ENCODE measurements at regions not wholly inside any gene's neighbourhood (a gene's known extent, or its start where the extent isn't known, plus 50 kb on each side); places are given as distances from the start of the nearest gene placed in this dataset.

- DNase-seq (ENCODE audit: low read depth) = no peak
- no peak for TF ChIP-seq CTCF (IDR thresholded peaks at IDR 0.05; ENCODE audit: insufficient read depth, low read length, poor library complexity, severe bottlenecking)
- Histone ChIP-seq H3K4me3 (ENCODE audit: low read depth, low read length) (no peak overlapping the region), H3K27me3 (ENCODE audit: control insufficient read depth, insufficient read depth, low read length) (no peaks in the 10 kb centered on the region), H3K36me3 (ENCODE audit: control insufficient read depth, insufficient read depth, low read length) (no peaks in the 10 kb centered on the region)
Observed at GRCh38 chr10:90396721-90397120, 461.1 kb downstream of the HTR7 start.

GRCh38 chr10:90398566-90398965 lies 459.3 kb downstream of the HTR7 start:
- no peaks in the 10 kb centered on the region for H3K27me3 ChIP-seq (ENCODE audit: control insufficient read depth, insufficient read depth, low read length)
- no peaks in the 10 kb centered on the region for H3K36me3 ChIP-seq (ENCODE audit: control insufficient read depth, insufficient read depth, low read length)
- no peak for DNase-seq (ENCODE audit: low read depth)
- no peak for TF ChIP-seq CTCF (IDR thresholded peaks at IDR 0.05; ENCODE audit: insufficient read depth, low read length, poor library complexity, severe bottlenecking)
- no peak overlapping the region for H3K4me3 ChIP-seq (ENCODE audit: low read depth, low read length)

- no peak for DNase-seq (ENCODE audit: low read depth)
- TF ChIP-seq CTCF (IDR thresholded peaks at IDR 0.05; ENCODE audit: insufficient read depth, low read length, poor library complexity, severe bottlenecking) = no peak
- no peak overlapping the region for H3K4me3 ChIP-seq (ENCODE audit: low read depth, low read length)
- H3K27me3 ChIP-seq (ENCODE audit: control insufficient read depth, insufficient read depth, low read length) = no peaks in the 10 kb centered on the region
- no peaks in the 10 kb centered on the region for H3K36me3 ChIP-seq (ENCODE audit: control insufficient read depth, insufficient read depth, low read length)
Observed at GRCh38 chr10:90399782-90400181, 458.1 kb downstream of the HTR7 start.

- H3K36me3 ChIP-seq (ENCODE audit: control insufficient read depth, insufficient read depth, low read length) = no peaks in the 10 kb centered on the region
- no peak overlapping the region for H3K4me3 ChIP-seq (ENCODE audit: low read depth, low read length)
- no peak for DNase-seq (ENCODE audit: low read depth)
- no peaks in the 10 kb centered on the region for H3K27me3 ChIP-seq (ENCODE audit: control insufficient read depth, insufficient read depth, low read length)
- no peak for TF ChIP-seq CTCF (IDR thresholded peaks at IDR 0.05; ENCODE audit: insufficient read depth, low read length, poor library complexity, severe bottlenecking)
Observed at GRCh38 chr10:90403211-90404000, 454.4 kb downstream of the HTR7 start.

GRCh38 chr10:90407131-90407530 lies 450.7 kb downstream of the HTR7 start:
- DNase-seq (ENCODE audit: low read depth) = no peak
- TF ChIP-seq CTCF (IDR thresholded peaks at IDR 0.05; ENCODE audit: insufficient read depth, low read length, poor library complexity, severe bottlenecking) = no peak
- Histone ChIP-seq H3K36me3 (ENCODE audit: control insufficient read depth, insufficient read depth, low read length) (no peaks in the 10 kb centered on the region), H3K27me3 (ENCODE audit: control insufficient read depth, insufficient read depth, low read length) (no peaks in the 10 kb centered on the region), H3K4me3 (ENCODE audit: low read depth, low read length) (no peak overlapping the region)

GRCh38 chr10:90407851-90408250 lies 450.0 kb downstream of the HTR7 start:
- no peaks in the 10 kb centered on the region for H3K36me3 ChIP-seq (ENCODE audit: control insufficient read depth, insufficient read depth, low read length)
- DNase-seq (ENCODE audit: low read depth) = no peak
- no peak overlapping the region for H3K4me3 ChIP-seq (ENCODE audit: low read depth, low read length)
- H3K27me3 ChIP-seq (ENCODE audit: control insufficient read depth, insufficient read depth, low read length) = no peaks in the 10 kb centered on the region
- TF ChIP-seq CTCF (IDR thresholded peaks at IDR 0.05; ENCODE audit: insufficient read depth, low read length, poor library complexity, severe bottlenecking) = no peak

All from kidney epithelial cell (primary cell).